GM18520 (cell line): ENCODE measurements at regions not wholly inside any gene's neighbourhood (a gene's known extent, or its start where the extent isn't known, plus 50 kb on each side); places are given as distances from the start of the nearest gene placed in this dataset.
"Not testable (repeated sequence)": the region's sequence is repeated elsewhere in the genome, so short reads cannot be mapped to it uniquely, and the experiment has no call there.

Experiments used
- ATAC-seq: cut with Tn5 transposase; IDR thresholded peaks from one replicate; pipeline ENCODE4 v1.9.1; 2021; ENCODE audit not compliant: unreplicated experiment

GRCh38 chr2:7696556-7696955 lies 779.3 kb downstream of the RNF144A start:
- ATAC-seq: not testable (repeated sequence)

DNA sequence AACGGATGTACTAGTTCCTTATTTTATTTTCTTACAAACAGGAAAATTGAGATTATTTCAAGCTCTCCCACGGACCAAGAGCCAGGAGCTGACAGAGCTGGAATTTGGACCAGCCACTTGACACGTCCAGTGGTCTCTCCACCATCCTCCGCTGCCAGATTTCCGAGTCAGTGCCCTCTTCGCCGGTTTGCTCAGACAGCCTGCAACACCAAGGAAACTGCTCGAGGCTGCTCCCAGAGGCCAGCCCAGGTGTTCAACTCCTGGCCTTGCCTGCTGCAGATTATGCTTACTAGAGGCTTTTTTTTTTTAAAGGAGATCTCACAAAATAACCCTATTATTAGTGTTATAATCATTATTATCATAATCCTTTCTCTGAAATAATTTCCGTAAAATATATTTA lies 779.8 kb downstream of the RNF144A start:
- no peak for ATAC-seq

DNA sequence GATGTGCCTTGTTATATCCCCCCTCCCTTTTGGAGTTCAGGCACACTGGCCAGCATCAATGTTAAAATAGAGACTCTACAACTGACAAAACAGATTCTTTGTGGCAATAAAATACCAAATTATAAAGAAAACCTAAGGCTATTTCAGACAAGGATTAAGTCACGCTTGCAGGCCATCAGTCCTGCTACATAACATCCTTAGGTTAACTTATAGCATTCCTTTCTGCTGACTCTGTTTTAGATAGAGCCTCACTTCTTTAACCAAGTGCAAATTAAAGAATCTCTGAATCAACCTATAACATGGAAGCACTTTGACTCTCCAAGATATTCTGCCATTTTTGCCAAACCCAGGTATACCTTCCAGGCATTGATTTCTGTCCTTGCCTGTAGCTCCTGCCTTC lies 784.6 kb downstream of the RNF144A start:
- ATAC-seq: no peak

DNA sequence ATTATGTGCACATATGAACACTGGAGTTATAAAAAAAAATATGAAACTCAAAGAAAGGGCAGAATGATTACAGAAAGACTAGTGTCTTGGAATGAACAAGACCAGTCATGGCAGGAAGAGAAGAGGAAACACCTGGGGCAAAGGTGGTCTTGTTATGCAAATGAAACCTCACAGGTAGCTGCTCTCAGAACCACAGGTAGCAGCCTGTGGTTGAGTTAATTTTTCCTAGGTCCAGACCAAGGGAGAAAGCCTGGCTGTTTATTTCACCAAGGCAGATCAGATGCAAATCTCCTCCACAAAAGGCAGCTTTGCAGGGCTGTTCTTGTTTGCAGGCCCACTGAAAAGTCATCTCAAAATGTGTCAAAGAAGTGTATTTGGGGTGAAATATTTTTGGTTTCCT lies 785.8 kb downstream of the RNF144A start:
- ATAC-seq: no peak

- ATAC-seq: no peak
These were observed 786.4 kb downstream of the RNF144A start for GRCh38 chr2:7703543-7704144.

GRCh38 chr2:7704296-7704865 lies 787.2 kb downstream of the RNF144A start:
- no peak for ATAC-seq

- no peak for ATAC-seq
These were observed 789.6 kb downstream of the RNF144A start for GRCh38 chr2:7706791-7707190.

- no peak for ATAC-seq
These were observed 790.5 kb downstream of the RNF144A start for GRCh38 chr2:7707723-7708122.

- ATAC-seq: no peak
These were observed 792.7 kb downstream of the RNF144A start for GRCh38 chr2:7709907-7710306.

DNA sequence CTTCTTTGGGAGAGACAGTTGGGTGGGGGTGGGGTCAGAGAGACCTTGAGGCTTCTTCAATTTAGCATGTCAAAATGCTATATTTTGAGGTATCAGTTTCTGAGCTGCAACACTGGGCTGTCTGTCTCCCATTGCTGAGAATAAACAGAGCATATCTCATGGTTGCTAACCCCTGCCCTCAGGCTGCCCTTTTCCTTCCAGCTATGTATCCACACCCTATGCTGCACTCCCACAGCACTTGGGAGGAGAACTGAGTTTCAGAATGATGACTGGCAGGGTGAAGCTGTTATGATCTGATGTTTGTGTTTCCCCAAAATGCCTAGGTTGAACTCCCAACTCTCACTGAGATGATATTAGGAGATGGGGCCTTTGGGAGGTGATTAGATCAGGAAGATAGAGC lies 794.0 kb downstream of the RNF144A start:
- ATAC-seq: no peak

DNA sequence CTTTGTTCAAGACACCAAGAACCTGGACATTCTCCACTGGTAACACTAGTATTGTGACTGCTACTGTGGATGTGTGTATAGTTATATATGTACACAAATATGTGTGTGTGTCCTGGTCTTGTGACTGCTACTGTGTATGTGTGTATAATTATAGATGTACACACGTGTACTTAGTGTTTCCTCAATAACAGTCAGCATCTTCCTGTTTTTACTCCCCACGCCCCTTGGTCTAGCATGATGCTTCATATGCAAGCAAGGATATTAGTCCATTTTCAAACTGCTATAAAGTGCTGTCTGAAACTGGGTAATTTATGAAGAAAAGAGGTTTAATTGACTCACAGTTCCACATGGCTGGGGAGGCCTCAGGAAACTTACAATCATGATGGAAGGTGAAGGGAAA lies 802.7 kb downstream of the RNF144A start:
- ATAC-seq: no peak

GRCh38 chr2:7721413-7721995 lies 804.3 kb downstream of the RNF144A start:
- no peak for ATAC-seq

GRCh38 chr2:7722212-7722910 lies 805.1 kb downstream of the RNF144A start:
- no peak for ATAC-seq

- ATAC-seq: no peak
These were observed 807.1 kb downstream of the RNF144A start for GRCh38 chr2:7724336-7724735.

DNA sequence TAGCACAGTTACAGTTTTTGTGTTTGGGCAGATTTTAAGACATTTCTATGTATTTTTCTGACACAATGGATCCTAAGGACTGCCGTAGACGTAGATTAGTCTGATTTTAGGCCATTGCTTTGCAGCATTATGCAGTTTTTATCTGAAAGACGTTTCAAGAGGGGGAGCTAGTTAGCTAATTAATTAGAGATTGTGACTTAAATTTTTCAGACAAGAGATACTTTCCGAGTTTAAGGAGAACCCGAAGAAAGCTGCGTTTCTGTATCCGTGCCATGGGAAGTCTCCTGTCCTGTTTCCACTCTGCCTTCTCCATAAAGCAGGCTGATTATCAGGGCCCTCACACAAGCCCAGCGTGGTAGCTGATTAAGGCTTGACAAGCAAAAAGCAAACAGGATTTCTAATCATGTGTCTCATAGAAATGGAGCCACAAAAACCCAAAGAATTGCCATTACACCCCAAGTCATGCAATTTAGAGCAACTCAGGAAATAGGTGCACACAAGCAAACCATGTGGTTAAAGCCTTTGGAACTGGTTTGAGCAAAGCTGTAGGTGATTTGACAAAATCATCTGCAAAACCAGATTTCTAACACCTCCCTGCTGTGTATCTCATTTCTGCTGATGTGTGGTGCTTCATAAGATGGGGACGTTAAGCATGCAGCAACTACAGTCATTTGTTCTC lies 808.1 kb downstream of the RNF144A start:
- no peak for ATAC-seq

DNA sequence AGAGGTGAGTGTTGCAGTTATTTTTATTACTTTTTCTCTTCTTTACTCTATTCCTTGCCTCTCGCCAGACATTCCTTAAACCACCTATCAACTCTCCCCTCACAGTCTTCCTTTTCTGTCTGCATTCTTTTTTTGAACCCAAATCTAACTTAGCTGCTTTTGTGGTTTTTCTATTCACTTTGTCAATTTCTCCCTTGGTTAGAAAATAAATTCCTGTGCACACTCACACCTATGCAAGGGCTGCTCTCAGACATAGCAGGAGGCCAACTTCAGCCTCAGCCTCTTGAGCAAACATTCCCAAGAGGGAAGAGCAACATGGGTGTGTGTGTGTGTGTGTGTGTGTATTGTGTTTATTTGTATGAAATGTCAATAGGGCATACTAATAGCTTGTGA lies 808.6 kb downstream of the RNF144A start:
- no peak for ATAC-seq

- no peak for ATAC-seq
These were observed 809.8 kb downstream of the RNF144A start for GRCh38 chr2:7726989-7727388.

- no peak for ATAC-seq
These were observed 811.2 kb downstream of the RNF144A start for GRCh38 chr2:7728388-7728787.

DNA sequence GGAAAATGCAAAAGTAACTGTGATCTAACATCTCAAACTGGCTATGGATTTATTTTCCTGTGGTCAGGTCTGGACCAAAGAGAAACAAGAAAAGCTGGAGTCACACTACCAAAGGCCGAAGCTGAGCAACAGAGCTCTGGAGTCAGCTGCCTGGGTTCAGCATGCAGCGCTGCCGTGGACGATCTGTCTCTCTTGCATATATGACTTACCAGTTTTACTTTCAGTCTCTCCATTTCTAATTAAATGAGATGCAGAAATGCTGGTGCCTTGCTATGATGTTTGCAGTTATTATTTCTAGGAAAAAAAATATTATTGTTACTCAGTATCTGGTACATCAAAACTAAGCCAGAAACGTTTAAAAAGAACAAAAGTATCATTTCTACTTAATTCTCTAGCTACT lies 813.2 kb downstream of the RNF144A start:
- no peak for ATAC-seq

GRCh38 chr2:7730990-7731389 lies 813.8 kb downstream of the RNF144A start:
- ATAC-seq: no peak

- ATAC-seq: no peak
These were observed 815.3 kb downstream of the RNF144A start for GRCh38 chr2:7732497-7732896.
